K562 (cell line): ENCODE measurements at regions not wholly inside any gene's neighbourhood (a gene's known extent, or its start where the extent isn't known, plus 50 kb on each side); places are given as distances from the start of the nearest gene placed in this dataset.

Experiments
- ATAC-seq: fragments of 200-7000 bp; cut with Tn5 transposase; 3 replicates; pipeline ENCODE4 v1.9.1; 2020; ENCODE audit warnings: moderate library complexity
- BruUV-seq: library from RNA; stranded (reverse); fragments of 400-500 nt; replicated peaks from 2 replicates; lab custom pipeline; 2021; lab: Mats Ljungman, UMichigan
- CTCF ChIA-PET: fragments of 300-600 bp; formaldehyde crosslinking; extraction: SDS; loops from one replicate; lab custom pipeline; 2021; ENCODE audit warnings: low intra/inter-chr PET ratio; lab: Yijun Ruan, JAX
- POLR2A ChIA-PET: fragments of 300-600, 350-650 bp; sonication (Branson Sonifier 250); formaldehyde crosslinking; extraction: SDS; loops from one replicate; lab custom pipeline; 2021; ENCODE audit warnings: antibody characterized with exemption, inconsistent platforms; lab: Yijun Ruan, JAX
- DNase-seq, 4 experiments: peaks; one replicate each; pipeline versions ENCODE4 v3.0.0 to v3.0.0-alpha.2; 2011 to 2018; ENCODE audit warnings: low spot score in 3 of 4, mixed read lengths in 3 of 4; ENCODE audit errors: extremely low read depth in 1 of 4
- FAIRE-seq: peaks from 2 replicates; lab custom pipeline; 2011; peaks lifted over from hg19 to GRCh38; lab: Jason Lieb, UNC
- H2AFZ ChIP-seq: 2 replicates; pipeline ENCODE4 v1.6.0; 2011; ENCODE audit warnings: low read depth, low read length, control low read depth, inconsistent platforms
- H3K27ac ChIP-seq: fragments of 200-600 bp; 3 replicates; pipeline ENCODE4 v1.8.0; 2011; ENCODE audit warnings: low read depth, mild to moderate bottlenecking, control low read depth, inconsistent platforms, low read length, moderate library complexity, mixed read lengths; ENCODE audit errors: extremely low read depth
- H3K27me3 ChIP-seq, 2 experiments: fragments of 300-600 bp in 1 of 2; 2 replicates in 1 of 2; 3 replicates in 1 of 2; pipeline versions ENCODE4 v1.6.0 to v1.8.0; 2011; ENCODE audit warnings: inconsistent platforms in 2 of 2, low read length in 2 of 2, mild to moderate bottlenecking in 1 of 2, mixed read lengths in 1 of 2, moderate library complexity in 1 of 2; ENCODE audit not compliant: control insufficient read depth in 2 of 2, insufficient read depth in 2 of 2
- H3K36me3 ChIP-seq: fragments of 300-600 bp; 3 replicates; pipeline ENCODE4 v1.8.0; 2011; ENCODE audit warnings: mild to moderate bottlenecking, low read length, inconsistent platforms; ENCODE audit not compliant: control insufficient read depth, insufficient read depth
- H3K4me1 ChIP-seq, 2 experiments: fragments of 200-600 bp in 1 of 2; replicated peaks in 1 of 2; 2 replicates in 1 of 2; 3 replicates in 1 of 2; pipeline versions ENCODE4 v1.5.1 to v1.8.0; 2011; ENCODE audit warnings: inconsistent platforms in 2 of 2, low read length in 2 of 2, mild to moderate bottlenecking in 1 of 2, mixed read lengths in 1 of 2, moderate library complexity in 1 of 2; ENCODE audit not compliant: control insufficient read depth in 2 of 2, insufficient read depth in 2 of 2
- H3K4me2 ChIP-seq: 2 replicates; pipeline ENCODE4 v1.6.1; 2011; ENCODE audit warnings: low read length, control low read depth, inconsistent platforms, mixed read lengths; ENCODE audit not compliant: insufficient read depth
- H3K4me3 ChIP-seq: fragments of 200-600 bp; sonication (generic), shearing (Covaris generic); 2 replicates; pipeline ENCODE4 v1.5.1; 2016; ENCODE audit warnings: control low read depth, inconsistent platforms
- H3K79me2 ChIP-seq: fragments of 200-600 bp; 3 replicates; pipeline ENCODE4 v1.8.0; 2011; ENCODE audit warnings: low read length, inconsistent platforms; ENCODE audit not compliant: control insufficient read depth, insufficient read depth
- H3K9ac ChIP-seq, 2 experiments: 2 replicates each; pipeline versions ENCODE4 v1.6.0 to v1.6.1; 2011; ENCODE audit warnings: low read depth in 2 of 2, low read length in 2 of 2, control low read depth in 1 of 2, inconsistent platforms in 1 of 2, mild to moderate bottlenecking in 1 of 2, mixed read lengths in 1 of 2; ENCODE audit not compliant: insufficient read depth in 1 of 2
- H3K9me1 ChIP-seq: one replicate; pipeline ENCODE4 v1.6.0; 2011; ENCODE audit warnings: inconsistent platforms, mild to moderate bottlenecking, low read length, moderate library complexity; ENCODE audit not compliant: control insufficient read depth, insufficient read depth
- H3K9me3 ChIP-seq: replicated peaks from 2 replicates; pipeline ENCODE4 v1.5.1; 2011; ENCODE audit warnings: low read depth, low read length, inconsistent platforms; ENCODE audit not compliant: control insufficient read depth, insufficient read depth
- H4K20me1 ChIP-seq: replicated peaks from 2 replicates; pipeline ENCODE4 v1.6.1; 2011; ENCODE audit warnings: low read length, inconsistent platforms, mixed read lengths; ENCODE audit not compliant: control insufficient read depth, insufficient read depth
- BACH1 ChIP-seq: fragments of 200-800 bp; sonication (Bioruptor generic); IDR thresholded peaks from 2 replicates; pipeline ENCODE4 v1.6.1; 2016; ENCODE audit warnings: missing genetic modification characterization, missing compliant biosample characterization
- BRD9 ChIP-seq: fragments of 450-650 bp; IDR thresholded peaks from 2 replicates; pipeline ENCODE4 v1.6.1; 2018; ENCODE audit warnings: low read depth; ENCODE audit not compliant: partially characterized antibody
- GATAD2B ChIP-seq: fragments of 450-650 bp; IDR thresholded peaks from 2 replicates; pipeline ENCODE4 v1.6.1; 2017; ENCODE audit warnings: mild to moderate bottlenecking, borderline replicate concordance
- HCFC1 ChIP-seq: IDR thresholded peaks from 2 replicates; pipeline ENCODE4 v1.6.1; 2012; ENCODE audit warnings: low read depth, low read length, improper control_type of control experiment
- HSF4 ChIP-seq: fragments of 250-450 bp; sonication (Bioruptor Pico); IDR thresholded peaks from 2 replicates; pipeline ENCODE4 v2.1.2; 2022; ENCODE audit warnings: mild to moderate bottlenecking, moderate library complexity, borderline replicate concordance
- MCM7 ChIP-seq, 2 experiments: fragments of 450-650 bp; IDR thresholded peaks; 2 replicates each; pipeline ENCODE4 v1.6.1; 2016 to 2018
- MEF2D ChIP-seq: conservative IDR thresholded peaks from 2 replicates; pipeline ENCODE4 v1.6.1; 2016; ENCODE audit warnings: low read depth, missing genetic modification characterization, missing compliant biosample characterization
- MTF1 ChIP-seq: fragments of 250-450 bp; sonication (Bioruptor Pico); IDR thresholded peaks from 2 replicates; pipeline ENCODE4 v1.9.0; 2021; ENCODE audit warnings: moderate library complexity, mild to moderate bottlenecking, inconsistent platforms, borderline replicate concordance
- MYBL2 ChIP-seq, 2 experiments: fragments of 450-650 bp in 1 of 2; sonication (generic) in 1 of 2; formaldehyde crosslinking in 1 of 2; IDR thresholded peaks; 2 replicates each; pipeline versions ENCODE4 v1.6.1 to v1.8.1; 2017 to 2022; ENCODE audit warnings: borderline replicate concordance in 1 of 2, inconsistent platforms in 1 of 2, low read depth in 1 of 2, mild to moderate bottlenecking in 1 of 2, missing genetic modification reagents in 1 of 2, moderate library complexity in 1 of 2
- NFIC ChIP-seq: fragments of 450-650 bp; IDR thresholded peaks from 2 replicates; pipeline ENCODE4 v1.6.1; 2017; ENCODE audit warnings: mild to moderate bottlenecking, inconsistent platforms
- ZNF232 ChIP-seq: sonication (generic); formaldehyde crosslinking; IDR thresholded peaks from 2 replicates; pipeline ENCODE4 v1.8.0; 2022; ENCODE audit warnings: mild to moderate bottlenecking, missing genetic modification reagents
- ZSCAN32 ChIP-seq: fragments of 450-650 bp; formaldehyde crosslinking; IDR thresholded peaks from 2 replicates; pipeline ENCODE4 v1.4.0; 2020; ENCODE audit warnings: mild to moderate bottlenecking, moderate library complexity
- WGBS: fragments of 100-300 bp; shearing (Covaris generic); methylation state at CpG from one replicate; pipeline ENCODE4 v1.1.6; 2016; ENCODE audit warnings: low coverage, mixed read lengths; ENCODE audit not compliant: insufficient coverage; ENCODE audit errors: missing lambda C conversion rate; 5-methylcytosine and 5-hydroxymethylcytosine counted together
- in situ Hi-C: fragments of 300-500 bp; cut with MboI; formaldehyde crosslinking; loops from 4 replicates; pipeline ENCODE4 v1.15.0; 2018; ENCODE audit warnings: inconsistent platforms, mixed read lengths
- intact Hi-C: fragments of 100-400 bp; cut with micrococcal nuclease; formaldehyde crosslinking; loops from 2 replicates; pipeline ENCODE4 v1.14.2; 2022
- TF ChIP-seq, protein P1 (sequence below): fragments of 250-450 bp; sonication (Bioruptor Pico); IDR thresholded peaks from 2 replicates; pipeline ENCODE4 v1.5.0; 2021; ENCODE audit warnings: mild to moderate bottlenecking, moderate library complexity

DNA sequence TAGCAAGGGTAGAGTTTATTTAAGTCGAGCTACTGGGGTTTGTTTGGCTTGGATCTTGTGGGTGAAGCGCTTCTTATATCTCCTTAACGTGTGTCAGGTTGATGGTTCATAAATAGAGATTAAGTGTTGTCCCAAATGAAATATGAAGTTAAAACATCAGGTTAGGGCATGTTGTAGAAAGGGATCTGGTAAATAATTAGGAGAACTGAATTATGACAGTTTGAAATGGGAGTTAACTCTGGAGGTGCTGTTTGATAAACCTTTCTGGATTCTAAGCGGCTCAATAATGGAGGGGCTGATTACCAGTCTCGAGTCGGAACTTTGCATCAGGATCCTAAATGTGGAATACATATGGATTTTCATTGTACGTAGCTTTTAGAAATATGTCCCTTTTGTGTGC lies 717.0 kb upstream of the WWC1 start (continued):
- TF ChIP-seq, protein P1, sequence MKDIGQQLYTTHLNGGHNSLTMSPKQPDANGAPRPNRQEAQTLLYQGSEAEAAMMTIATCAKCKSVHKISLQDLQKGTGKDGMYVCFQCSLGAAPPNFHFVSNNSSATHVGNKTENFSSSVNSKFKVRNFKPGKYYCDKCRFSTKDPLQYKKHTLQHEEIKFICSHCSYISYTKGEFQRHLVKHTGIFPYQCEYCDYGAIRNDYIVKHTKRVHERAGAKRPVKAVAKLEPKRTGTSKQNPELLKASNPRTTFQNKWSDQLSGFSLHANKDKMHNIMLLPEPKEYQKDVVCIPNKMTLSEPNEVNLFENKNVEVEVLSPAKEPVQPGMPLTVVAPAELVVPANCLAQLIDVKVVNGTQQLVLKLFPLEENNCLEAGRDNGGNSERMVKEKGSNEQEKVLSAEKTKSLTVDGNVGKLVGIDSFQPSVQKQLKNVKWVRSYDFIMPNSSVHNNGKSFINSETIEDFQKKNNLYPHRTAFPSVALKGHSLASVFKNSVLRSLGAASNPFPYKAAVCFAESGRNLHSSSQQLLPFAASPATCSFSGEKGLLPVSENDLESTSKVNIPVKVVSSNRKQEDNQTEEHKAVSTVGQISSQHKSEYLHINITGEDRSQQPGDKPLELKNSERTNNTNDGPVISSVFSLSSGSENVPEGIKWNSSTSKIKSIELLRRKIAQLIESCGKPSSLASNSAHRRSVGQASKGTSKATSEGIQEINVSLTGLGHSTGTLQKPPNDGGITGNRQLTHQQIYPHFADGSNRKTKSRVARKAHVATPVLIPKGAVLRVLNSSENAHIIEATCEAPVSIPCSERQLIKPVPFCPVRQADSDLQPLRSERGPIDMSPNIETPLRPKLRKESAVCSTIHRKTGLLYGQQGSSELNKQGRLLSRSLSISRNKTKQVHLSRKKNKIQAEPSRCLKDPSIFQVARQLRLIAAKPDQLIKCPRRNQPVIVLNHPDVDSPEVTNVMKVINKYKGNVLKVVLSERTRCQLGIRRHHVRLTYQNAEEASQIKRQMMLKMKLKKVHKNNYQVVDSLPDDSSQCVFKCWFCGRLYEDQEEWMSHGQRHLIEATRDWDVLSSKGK = no peak
- TF ChIP-seq MCM7 (IDR thresholded peaks at IDR 0.05) (no peak), BACH1 (tag) (no peak), GATAD2B (no peak)

DNA sequence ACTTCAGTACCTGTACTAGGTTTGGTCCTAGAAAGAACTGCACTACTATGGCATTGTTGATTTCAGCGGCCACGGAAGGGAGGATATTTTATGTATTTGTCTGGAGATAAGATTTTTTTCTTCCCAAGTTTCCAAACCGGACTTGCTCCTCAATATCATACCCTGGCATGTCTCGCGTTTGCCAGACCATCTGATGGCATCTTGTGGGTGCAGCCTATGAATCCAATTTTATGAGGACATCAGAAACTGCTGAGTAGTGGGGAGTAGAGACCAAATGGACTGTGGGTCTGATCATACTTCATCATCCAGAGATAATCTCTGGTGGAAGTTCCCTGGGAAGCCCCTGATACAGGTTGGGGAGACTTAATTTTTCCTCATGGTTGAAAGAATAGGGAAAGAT lies 716.1 kb upstream of the WWC1 start:
- TF ChIP-seq HCFC1 (no peak), ZNF232 (CRISPR knock-in tag) (no peak), MYBL2 (IDR thresholded peaks at IDR 0.05; ENCODE audit: low read depth) (no peak), MYBL2 (CRISPR knock-in tag; IDR thresholded peaks at IDR 0.05; ENCODE audit: borderline replicate concordance) (no peak), ZSCAN32 (no peak), MTF1 (CRISPR knock-in tag) (no peak), BRD9 (no peak), HSF4 (CRISPR knock-in tag) (no peak), MEF2D (tag) (no peak), NFIC (no peak)
- CTCF ChIA-PET = no interaction called here
- Histone ChIP-seq H3K9me3 (no peaks in the 10 kb centered on the region), H3K9me1 (no peaks in the 10 kb centered on the region), H3K4me3 (no peak overlapping the region), H3K79me2 (no peaks in the 10 kb centered on the region), H3K4me1 (no peaks in the 10 kb centered on the region), H4K20me1 (no peaks in the 10 kb centered on the region), H2AFZ (no peak overlapping the region), H3K9ac (no peak overlapping the region), H3K4me2 (no peak overlapping the region), H3K27me3 (no peaks in the 10 kb centered on the region), H3K36me3 (no peaks in the 10 kb centered on the region), H3K27ac (no peak overlapping the region)
- intact Hi-C loops = no loop called here
- in situ Hi-C loops = no loop called here
- whole genome bisulfite sequencing = 2% methylated on average over 5 of the region's 5 CpGs
- no peak for FAIRE-seq
- DNase-seq = no peak
- POLR2A ChIA-PET = no interaction called here
- ATAC-seq = no peak
- no TSS peak for BruUV-seq
